ENCODE measurements at regions not wholly inside any gene's neighbourhood (a gene's known extent, or its start where the extent isn't known, plus 50 kb on each side); places are given as distances from the start of the nearest gene placed in this dataset.
"Not testable (repeated sequence)": the region's sequence is repeated elsewhere in the genome, so short reads cannot be mapped to it uniquely, and the experiment has no call there.

DNA sequence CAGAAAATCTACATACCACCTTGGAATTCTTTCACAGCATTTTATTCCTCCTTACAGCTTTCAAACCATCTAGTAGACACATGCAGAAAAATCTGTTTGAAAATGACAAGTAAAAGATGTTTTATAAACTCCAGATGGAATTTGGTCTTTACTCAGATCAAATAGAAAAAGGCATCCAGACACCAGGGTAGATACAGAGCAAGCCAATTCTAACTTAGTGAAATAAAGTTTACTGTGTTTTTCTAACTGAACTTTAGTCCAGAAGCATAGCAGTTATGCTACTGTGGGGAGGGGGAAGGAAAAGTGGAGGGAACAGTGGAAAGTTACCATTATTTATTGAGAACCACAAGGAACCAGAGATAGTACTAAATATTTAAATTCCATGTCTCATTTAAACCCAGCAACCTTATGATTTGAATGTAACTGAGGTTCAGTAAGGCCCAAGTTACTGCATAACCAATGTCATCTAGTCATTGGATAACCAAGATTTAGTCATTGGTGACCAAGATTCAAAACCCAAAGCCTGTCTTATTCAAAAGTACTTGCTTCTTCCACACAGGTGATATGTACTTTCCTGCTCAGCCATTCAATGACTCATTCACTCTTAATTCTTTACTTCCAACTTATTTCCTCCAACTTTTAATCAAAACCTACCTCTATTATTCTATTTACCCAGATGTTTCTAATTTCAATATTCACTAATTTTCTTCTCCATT lies 57.7 kb downstream of the RAD51AP2 start:
- TF ChIP-seq, protein P1, sequence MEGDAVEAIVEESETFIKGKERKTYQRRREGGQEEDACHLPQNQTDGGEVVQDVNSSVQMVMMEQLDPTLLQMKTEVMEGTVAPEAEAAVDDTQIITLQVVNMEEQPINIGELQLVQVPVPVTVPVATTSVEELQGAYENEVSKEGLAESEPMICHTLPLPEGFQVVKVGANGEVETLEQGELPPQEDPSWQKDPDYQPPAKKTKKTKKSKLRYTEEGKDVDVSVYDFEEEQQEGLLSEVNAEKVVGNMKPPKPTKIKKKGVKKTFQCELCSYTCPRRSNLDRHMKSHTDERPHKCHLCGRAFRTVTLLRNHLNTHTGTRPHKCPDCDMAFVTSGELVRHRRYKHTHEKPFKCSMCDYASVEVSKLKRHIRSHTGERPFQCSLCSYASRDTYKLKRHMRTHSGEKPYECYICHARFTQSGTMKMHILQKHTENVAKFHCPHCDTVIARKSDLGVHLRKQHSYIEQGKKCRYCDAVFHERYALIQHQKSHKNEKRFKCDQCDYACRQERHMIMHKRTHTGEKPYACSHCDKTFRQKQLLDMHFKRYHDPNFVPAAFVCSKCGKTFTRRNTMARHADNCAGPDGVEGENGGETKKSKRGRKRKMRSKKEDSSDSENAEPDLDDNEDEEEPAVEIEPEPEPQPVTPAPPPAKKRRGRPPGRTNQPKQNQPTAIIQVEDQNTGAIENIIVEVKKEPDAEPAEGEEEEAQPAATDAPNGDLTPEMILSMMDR (conservative IDR thresholded peaks at IDR 0.05; ENCODE audit: control insufficient read depth, insufficient read depth, low read depth, low read length): no peak
- no peak for DNase-seq (ENCODE audit: low read depth)
- no peak overlapping the region for H3K4me3 ChIP-seq (ENCODE audit: control insufficient read depth, low read depth, low read length)

DNA sequence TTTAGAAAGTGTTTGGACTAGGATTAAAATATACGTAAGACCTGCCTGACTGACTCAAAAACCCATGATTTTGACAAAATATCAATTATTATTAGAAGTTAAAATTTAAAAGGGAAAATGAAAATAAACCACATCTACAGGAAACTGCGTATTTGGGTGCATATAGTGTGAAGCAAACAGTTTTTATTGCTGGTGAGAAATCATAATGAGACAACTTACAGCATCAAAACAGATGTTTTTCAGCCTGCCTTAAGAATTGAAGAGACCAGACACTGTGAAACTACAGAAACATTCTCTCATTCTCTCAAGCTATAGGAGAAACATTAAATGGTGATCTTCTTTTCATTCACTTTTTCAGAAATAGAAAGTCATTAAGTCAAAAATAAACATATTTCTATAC lies 62.9 kb downstream of the RAD51AP2 start:
- DNase-seq (ENCODE audit: low read depth): no peak
- TF ChIP-seq, protein P1 (conservative IDR thresholded peaks at IDR 0.05; ENCODE audit: control insufficient read depth, insufficient read depth, low read depth, low read length): no peak
- H3K4me3 ChIP-seq (ENCODE audit: control insufficient read depth, low read depth, low read length): no peak overlapping the region

DNA sequence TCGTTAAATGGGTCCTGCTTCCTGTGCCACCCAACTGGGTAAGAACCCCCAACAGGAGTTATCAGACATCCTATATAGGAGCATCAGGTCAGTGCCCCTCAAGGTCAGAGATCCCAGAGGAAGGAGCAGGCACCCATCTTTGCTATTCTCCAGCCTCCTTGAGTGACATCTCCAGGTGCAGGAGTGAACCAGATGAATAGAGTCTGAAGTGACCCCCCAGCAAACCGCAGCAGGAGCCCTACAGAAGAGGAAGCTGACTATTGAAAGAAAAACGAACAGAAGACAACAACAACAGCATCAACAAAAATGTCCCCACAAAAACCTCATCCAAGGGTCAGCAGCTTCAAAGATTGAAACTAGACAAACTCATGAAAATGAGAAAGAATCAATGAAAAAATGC lies 72.0 kb downstream of the RAD51AP2 start:
- not testable (repeated sequence) for H3K4me3 ChIP-seq (ENCODE audit: control insufficient read depth, low read depth, low read length); DNase-seq (ENCODE audit: low read depth)

DNA sequence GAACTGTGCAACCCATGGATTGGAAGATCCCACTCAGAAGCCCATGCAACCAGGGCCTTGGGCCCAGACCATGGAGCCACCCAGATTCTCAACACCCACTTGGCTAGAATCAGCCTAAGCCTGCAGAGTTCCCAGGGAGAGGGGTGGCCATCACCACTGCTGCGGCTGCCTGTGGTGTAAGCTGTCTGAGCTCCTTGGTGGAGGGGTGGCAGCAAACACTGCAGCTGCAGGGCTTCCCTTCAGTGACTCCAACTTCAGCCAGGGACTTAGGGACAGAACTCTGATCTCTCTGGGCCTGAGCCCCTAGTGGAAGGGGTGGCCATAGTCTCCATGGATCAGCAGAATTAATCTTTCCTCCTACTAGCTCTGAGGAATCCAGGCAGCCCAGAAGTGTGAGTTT lies 72.5 kb downstream of the RAD51AP2 start:
- TF ChIP-seq, protein P1 (conservative IDR thresholded peaks at IDR 0.05; ENCODE audit: control insufficient read depth, insufficient read depth, low read depth, low read length): no peak
- no peak for DNase-seq (ENCODE audit: low read depth)
- no peak overlapping the region for H3K4me3 ChIP-seq (ENCODE audit: control insufficient read depth, low read depth, low read length)

DNA sequence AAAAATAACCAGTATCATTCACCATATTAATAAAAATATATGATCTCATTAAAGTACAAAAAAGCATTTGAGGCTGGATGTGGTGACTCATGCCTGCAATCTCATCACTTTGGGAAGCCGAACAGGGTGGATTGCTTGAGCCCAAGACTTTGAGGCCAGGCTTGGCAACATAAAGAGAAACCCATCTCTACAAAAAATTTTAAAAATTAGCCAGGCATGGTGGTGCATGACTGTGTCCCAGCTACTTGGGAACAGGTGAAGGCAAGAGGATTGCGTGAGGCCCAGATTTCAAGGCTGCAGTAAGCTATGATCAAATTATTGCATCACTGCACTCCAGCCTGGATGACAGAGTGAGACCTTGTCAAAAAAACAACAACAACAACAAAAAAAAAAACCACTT lies 75.9 kb downstream of the RAD51AP2 start:
- no peak overlapping the region for H3K4me3 ChIP-seq (ENCODE audit: control insufficient read depth, low read depth, low read length)
- peak; percentile 3 for DNase-seq (ENCODE audit: low read depth)
- TF ChIP-seq, protein P1 (conservative IDR thresholded peaks at IDR 0.05; ENCODE audit: control insufficient read depth, insufficient read depth, low read depth, low read length): no peak

DNA sequence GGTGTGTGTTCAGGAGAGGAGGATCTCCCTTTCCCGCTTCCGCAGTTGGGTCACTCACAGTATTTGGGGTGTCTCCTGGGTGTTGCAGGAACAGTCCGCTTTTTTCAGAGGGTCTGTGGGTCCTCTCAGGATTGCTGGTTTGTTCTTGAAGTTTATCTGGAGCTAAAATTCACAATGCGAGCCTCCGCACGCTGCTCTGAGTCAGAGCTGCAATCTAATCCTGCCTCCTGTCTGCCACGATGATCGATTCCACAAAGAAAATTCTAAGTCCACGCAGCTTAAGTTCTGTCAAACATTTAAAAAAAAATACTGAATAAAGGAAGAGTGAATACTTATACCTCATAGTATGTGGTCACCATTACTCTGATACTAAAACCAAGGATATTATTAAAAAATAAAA lies 76.5 kb downstream of the RAD51AP2 start:
- TF ChIP-seq, protein P1 (conservative IDR thresholded peaks at IDR 0.05; ENCODE audit: control insufficient read depth, insufficient read depth, low read depth, low read length): no peak
- DNase-seq (ENCODE audit: low read depth): no peak

DNA sequence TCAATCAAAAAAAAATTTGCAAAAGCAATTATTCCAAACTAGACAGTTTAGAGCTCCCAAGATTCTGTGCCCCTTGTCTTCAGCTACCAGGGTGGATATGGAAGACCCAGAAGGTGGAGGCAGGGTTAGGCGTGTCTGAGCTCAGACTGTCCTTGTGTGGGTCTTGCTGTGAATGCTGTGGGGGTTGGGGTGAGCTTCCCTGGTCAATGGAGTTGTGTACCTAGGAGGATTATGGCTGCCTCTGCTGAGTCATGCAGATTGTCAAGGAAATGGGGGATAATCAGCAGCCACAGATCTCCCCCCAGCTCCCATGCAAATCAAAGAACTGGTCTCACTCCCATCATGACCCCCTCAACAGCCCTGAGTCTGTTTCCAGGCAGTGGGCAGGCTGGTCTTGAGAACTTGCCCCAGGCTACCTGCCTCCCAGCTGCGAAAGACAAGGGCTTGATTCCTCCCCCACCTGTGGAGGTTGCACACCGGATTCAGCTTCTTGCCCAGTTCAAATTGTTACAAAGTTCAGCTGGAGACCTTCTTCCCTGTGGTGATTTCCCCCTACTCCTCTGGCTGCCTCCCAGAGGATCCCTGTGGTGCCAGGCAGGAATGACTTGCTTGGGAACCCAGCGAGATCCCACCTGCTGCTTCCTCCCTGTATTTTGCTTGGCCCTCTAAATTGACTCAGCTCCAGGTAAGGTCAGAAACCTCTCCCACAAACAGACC lies 77.0 kb downstream of the RAD51AP2 start:
- no peak for DNase-seq (ENCODE audit: low read depth)

More for the DNA sequence above, 76.5 kb downstream of the RAD51AP2 start:
- H3K4me3 ChIP-seq (ENCODE audit: control insufficient read depth, low read depth, low read length): no peak overlapping the region

More for the DNA sequence above, 77.0 kb downstream of the RAD51AP2 start:
- TF ChIP-seq, protein P1 (conservative IDR thresholded peaks at IDR 0.05; ENCODE audit: control insufficient read depth, insufficient read depth, low read depth, low read length): no peak
- no peak overlapping the region for H3K4me3 ChIP-seq (ENCODE audit: control insufficient read depth, low read depth, low read length)
